RWPE1 (cell line): ENCODE measurements at regions not wholly inside any gene's neighbourhood (a gene's known extent, or its start where the extent isn't known, plus 50 kb on each side); places are given as distances from the start of the nearest gene placed in this dataset.

Source experiments
- CTCF ChIA-PET: fragments of 350-600 bp; sonication (Branson Sonifier 250); formaldehyde crosslinking; extraction: SDS; loops from one replicate; lab custom pipeline; 2021; lab: Yijun Ruan, JAX
- POLR2A ChIA-PET: fragments of 400-600 bp; formaldehyde crosslinking; extraction: SDS; loops from one replicate; lab custom pipeline; 2020; ENCODE audit warnings: antibody characterized with exemption; ENCODE audit not compliant: low non-redundant PET; lab: Yijun Ruan, JAX
- DNase-seq: peaks from one replicate; pipeline ENCODE4 v3.0.0; 2012; ENCODE audit warnings: low spot score
- H3K27ac ChIP-seq: fragments of 450-650 bp; 2 replicates; pipeline ENCODE4 v1.5.1; 2017
- TF ChIP-seq, protein P1 (sequence below): fragments of 450-650 bp; conservative IDR thresholded peaks from 2 replicates; pipeline ENCODE4 v1.5.1; 2017; ENCODE audit warnings: low read depth, mild to moderate bottlenecking

DNA sequence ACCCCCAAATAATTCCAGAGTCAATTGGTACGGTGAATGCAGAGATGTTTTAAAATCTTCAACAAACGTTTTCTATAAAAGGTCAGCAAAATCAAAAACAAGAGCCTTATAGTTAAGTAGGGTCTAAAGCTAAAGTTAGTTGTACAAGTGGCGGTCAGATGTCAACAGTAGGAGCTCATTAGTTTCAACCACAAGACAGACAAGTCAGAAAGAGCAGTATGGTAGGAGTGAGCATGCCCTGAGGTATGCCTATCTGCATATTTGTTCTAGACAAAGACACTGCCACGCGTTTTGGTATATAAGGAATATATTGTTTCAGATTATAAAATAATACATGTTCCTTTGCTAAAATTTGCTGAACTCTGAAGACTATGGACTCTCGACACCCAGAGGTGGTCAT is 431.5 kb upstream of the KIF2B start:
- DNase-seq: no peak
- CTCF ChIA-PET: no interaction called here
- TF ChIP-seq, protein P1, sequence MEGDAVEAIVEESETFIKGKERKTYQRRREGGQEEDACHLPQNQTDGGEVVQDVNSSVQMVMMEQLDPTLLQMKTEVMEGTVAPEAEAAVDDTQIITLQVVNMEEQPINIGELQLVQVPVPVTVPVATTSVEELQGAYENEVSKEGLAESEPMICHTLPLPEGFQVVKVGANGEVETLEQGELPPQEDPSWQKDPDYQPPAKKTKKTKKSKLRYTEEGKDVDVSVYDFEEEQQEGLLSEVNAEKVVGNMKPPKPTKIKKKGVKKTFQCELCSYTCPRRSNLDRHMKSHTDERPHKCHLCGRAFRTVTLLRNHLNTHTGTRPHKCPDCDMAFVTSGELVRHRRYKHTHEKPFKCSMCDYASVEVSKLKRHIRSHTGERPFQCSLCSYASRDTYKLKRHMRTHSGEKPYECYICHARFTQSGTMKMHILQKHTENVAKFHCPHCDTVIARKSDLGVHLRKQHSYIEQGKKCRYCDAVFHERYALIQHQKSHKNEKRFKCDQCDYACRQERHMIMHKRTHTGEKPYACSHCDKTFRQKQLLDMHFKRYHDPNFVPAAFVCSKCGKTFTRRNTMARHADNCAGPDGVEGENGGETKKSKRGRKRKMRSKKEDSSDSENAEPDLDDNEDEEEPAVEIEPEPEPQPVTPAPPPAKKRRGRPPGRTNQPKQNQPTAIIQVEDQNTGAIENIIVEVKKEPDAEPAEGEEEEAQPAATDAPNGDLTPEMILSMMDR: no peak
- POLR2A ChIA-PET: no interaction called here
- no peak overlapping the region for H3K27ac ChIP-seq

DNA sequence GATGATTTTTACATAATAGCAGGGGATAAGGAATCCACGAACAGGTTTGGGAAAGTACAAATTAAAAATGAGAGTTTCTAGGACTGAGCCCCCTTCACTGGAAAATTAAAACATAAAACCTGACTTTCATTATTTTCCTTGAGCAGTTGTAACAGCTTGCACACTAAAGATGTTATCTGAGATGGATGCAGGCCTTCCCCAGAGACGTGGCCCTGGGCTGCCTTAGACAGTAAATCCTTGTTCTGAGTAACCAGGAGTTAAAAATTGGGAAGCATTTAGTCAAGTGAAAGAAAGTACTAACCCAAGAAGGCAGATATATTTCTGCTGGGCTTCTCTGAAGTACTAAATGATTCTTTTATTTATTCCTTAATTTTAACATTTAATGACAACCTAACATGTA is 432.2 kb upstream of the KIF2B start:
- POLR2A ChIA-PET: no interaction called here
- CTCF ChIA-PET: no interaction called here
- TF ChIP-seq, protein P1: no peak
- DNase-seq: no peak
- no peak overlapping the region for H3K27ac ChIP-seq

DNA sequence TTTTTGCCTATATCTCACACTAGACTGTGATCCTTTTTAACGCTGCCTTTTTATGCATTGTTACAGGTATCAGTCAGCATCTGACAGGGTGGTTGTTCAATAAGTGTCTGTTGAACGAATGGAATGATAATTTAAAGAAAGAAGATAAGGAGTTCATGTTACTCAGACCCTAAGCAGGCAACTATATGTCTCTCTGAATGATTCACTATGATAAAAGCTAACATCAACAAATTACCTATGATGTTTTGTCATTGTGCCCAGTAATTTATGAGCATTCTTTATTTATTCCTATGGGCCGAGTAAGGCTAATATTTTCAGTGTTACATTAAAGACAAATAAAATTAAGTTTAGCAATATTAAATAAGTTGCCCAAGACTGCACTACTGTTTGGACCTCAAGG is 435.0 kb upstream of the KIF2B start:
- TF ChIP-seq, protein P1: no peak
- ChIA-PET POLR2A (no interaction called here), CTCF (no interaction called here)
- no peak overlapping the region for H3K27ac ChIP-seq
- DNase-seq: no peak

DNA sequence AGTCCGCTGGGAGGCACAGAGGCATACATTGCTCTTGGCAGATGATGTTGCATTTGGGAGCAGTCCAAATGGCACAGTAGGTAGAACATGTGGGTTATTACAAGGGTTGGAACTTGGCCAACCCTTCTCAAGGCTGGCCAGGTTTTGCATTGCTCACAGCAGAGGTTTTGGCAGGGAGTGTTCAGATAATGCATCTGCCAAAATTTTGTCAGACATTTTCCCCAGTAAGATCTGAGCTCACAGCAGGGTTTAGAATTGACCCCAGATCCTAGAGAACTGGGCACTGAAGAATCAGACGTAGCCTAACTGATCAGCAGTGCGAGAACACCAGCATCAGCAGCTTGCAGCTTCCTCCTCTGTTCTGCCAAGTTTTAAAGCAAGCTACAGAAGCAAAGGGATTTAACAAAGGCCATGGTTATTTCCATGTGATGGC is 468.8 kb upstream of the KIF2B start:
- POLR2A ChIA-PET: no interaction called here
- CTCF ChIA-PET: no interaction called here
- peak; percentile 2 for DNase-seq
- H3K27ac ChIP-seq: no peak overlapping the region
- TF ChIP-seq, protein P1: no peak

DNA sequence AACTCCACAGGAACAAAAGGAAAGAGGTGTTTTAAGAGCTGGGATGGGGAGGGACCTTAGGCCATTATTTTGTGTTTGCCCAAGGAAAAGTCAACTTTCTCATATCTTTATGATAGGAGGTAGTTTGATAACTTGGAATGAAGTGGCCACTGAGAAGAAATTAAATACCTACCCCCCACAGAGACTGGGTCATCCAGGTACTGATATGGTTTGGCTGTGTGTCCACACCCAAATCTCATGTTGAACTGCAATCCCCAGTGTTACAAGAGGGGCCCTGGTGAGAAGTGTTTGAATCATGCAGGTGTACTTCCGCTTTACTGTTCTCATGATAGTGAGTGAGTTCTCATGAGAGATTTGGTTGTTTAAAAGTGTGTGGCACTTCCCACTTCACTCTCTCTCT is 477.9 kb upstream of the KIF2B start:
- no peak for DNase-seq
- TF ChIP-seq, protein P1: no peak
- CTCF ChIA-PET: no interaction called here
- POLR2A ChIA-PET: no interaction called here
- no peak overlapping the region for H3K27ac ChIP-seq

DNA sequence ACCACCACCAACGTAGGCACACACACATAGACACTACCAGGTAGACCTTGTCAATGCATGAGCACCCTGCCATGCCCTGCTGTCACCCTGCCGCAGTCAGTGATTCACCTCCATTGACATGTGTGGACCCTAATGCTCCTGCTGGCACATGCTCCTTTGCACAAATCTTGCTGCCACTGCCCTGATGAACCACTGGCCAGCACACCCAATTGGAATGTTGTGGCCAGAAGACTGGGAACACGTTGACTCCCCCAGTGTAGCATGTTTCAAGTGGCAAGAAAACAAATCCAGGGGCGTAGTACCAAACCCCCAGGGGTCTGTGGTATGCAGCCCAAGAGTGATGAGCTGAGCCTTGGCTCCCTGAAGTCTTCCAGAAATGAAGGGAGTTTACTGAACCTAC is 486.4 kb upstream of the KIF2B start:
- TF ChIP-seq, protein P1: no peak
- H3K27ac ChIP-seq: no peak overlapping the region
- peak; percentile 5 for DNase-seq
- POLR2A ChIA-PET: no interaction called here
- CTCF ChIA-PET: no interaction called here

DNA sequence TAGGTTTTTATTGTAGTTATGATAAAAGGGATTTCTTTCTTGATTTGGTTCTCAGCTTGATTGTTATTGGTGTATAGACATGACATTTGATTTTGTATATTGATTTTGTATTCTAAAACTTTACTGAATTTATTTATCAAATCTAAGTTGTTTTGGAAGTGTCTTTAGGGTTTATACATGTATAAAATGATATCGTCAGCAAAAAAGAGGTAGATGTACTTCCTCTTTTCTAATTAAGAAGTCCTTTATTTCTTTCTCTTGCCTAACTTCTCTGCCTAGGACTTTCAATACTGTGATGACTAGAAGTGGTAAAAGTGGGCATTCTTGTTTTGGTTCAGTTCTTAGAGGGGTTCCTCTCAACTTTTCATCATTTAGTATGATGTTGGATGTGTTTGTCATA is 487.3 kb upstream of the KIF2B start:
- POLR2A ChIA-PET: no interaction called here
- no peak for DNase-seq
- CTCF ChIA-PET: no interaction called here
- H3K27ac ChIP-seq: no peak overlapping the region
- TF ChIP-seq, protein P1: no peak
